ENCODE measurements at regions not wholly inside any gene's neighbourhood (a gene's known extent, or its start where the extent isn't known, plus 50 kb on each side); places are given as distances from the start of the nearest gene placed in this dataset.

DNA sequence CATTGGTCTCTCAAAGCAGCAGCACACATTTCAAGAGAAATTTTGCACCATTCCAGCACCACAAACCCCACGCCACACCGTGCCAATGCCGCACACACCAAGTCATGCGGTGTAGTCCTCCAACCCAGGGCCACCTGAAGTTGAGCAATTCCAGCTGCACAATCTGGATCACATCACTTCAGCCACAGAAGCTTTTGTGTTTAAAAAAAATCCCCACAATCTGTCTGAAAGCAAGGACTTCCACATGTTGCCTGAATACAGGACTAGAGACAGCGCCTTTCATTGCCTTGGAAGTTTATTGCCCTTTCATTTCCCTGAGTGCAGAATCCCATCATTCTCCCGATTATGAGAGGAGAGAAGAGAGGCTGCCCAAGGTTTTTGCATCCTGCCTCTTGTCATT lies 175.6 kb upstream of the BCL6 start:
- no peak for TF ChIP-seq CTCF (IDR thresholded peaks at IDR 0.05 in 4 of 5, conservative IDR thresholded peaks at IDR 0.05 in 1 of 5)
- TF ChIP-seq POLR2A (IDR thresholded peaks at IDR 0.05), result no peak

All from gastrocnemius medialis (tissue), 4 donors.